Astrocyte (in vitro differentiated cells and primary cell): ENCODE measurements at regions not wholly inside any gene's neighbourhood (a gene's known extent, or its start where the extent isn't known, plus 50 kb on each side); places are given as distances from the start of the nearest gene placed in this dataset.

Source experiments
- EZH2 ChIP-seq: IDR thresholded peaks from 2 replicates; pipeline ENCODE4 v1.6.1; 2012; ENCODE audit warnings: mild to moderate bottlenecking, low read length, inconsistent platforms; ENCODE audit not compliant: insufficient read depth
- TF ChIP-seq, protein P1 (sequence below): IDR thresholded peaks from 2 replicates; pipeline ENCODE4 v1.5.1; 2011; ENCODE audit warnings: low read depth, mild to moderate bottlenecking, inconsistent platforms, low read length, moderate library complexity; ENCODE audit not compliant: insufficient read depth

DNA sequence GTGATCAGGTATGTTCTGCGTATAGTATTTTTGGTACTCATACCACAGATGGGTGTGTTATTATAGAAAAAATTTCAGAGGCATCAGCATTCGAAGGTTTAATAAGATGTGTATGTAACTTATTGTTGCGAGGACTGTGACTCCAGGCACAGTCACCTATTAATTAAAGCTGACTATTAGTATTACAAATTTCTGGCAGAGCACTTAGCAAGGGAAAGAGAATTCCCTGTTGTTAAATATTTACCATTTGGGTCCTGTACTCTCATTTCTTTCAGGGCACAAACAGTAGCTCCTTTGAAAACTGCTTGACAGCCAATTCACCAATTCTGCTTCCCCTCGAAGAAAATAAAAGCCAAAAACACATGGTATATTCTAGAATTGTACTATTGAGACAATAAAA is 653.8 kb downstream of the ELAVL2 start:
- no peak for TF ChIP-seq EZH2
- TF ChIP-seq, protein P1, sequence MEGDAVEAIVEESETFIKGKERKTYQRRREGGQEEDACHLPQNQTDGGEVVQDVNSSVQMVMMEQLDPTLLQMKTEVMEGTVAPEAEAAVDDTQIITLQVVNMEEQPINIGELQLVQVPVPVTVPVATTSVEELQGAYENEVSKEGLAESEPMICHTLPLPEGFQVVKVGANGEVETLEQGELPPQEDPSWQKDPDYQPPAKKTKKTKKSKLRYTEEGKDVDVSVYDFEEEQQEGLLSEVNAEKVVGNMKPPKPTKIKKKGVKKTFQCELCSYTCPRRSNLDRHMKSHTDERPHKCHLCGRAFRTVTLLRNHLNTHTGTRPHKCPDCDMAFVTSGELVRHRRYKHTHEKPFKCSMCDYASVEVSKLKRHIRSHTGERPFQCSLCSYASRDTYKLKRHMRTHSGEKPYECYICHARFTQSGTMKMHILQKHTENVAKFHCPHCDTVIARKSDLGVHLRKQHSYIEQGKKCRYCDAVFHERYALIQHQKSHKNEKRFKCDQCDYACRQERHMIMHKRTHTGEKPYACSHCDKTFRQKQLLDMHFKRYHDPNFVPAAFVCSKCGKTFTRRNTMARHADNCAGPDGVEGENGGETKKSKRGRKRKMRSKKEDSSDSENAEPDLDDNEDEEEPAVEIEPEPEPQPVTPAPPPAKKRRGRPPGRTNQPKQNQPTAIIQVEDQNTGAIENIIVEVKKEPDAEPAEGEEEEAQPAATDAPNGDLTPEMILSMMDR = no peak
